ENCODE measurements at regions not wholly inside any gene's neighbourhood (a gene's known extent, or its start where the extent isn't known, plus 50 kb on each side); places are given as distances from the start of the nearest gene placed in this dataset.

DNA sequence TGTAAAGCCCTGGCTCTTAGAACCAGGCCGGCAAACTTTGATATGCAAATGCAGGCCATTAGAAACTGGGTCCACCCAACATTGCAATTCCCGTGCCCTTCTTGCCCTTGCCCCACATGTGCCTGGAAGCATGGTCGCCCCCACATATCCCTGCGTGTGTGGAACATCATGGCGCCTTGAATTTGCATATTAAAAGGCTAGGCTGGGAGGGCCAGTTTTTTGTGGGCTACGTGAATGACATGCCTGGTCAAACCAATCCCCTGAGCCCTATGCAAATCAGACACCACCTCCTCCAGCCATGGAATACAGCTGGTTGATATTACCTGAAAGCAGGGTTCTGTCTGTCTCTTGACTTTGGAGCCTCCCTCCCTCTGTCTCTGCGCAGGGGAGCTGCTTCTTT, 58.7 kb upstream of the ARHGEF26 start:
- DNase-seq (ENCODE audit: low read depth): no peak

GRCh38 chr3:154071146-154071545, 50.0 kb upstream of the ARHGEF26 start:
- DNase-seq (ENCODE audit: low read depth): no peak
